ENCODE measurements at regions not wholly inside any gene's neighbourhood (a gene's known extent, or its start where the extent isn't known, plus 50 kb on each side); places are given as distances from the start of the nearest gene placed in this dataset.
"Not testable (repeated sequence)": the region's sequence is repeated elsewhere in the genome, so short reads cannot be mapped to it uniquely, and the experiment has no call there.

GRCh38 chr4:178215763-178216162 lies 773.5 kb upstream of the AGA start:
- DNase-seq (ENCODE audit: low read depth in 1 of 2, low spot score in 1 of 2), result no peak
- no peak overlapping the region for H3K27ac ChIP-seq (replicated peaks)
- TF ChIP-seq, protein P1, sequence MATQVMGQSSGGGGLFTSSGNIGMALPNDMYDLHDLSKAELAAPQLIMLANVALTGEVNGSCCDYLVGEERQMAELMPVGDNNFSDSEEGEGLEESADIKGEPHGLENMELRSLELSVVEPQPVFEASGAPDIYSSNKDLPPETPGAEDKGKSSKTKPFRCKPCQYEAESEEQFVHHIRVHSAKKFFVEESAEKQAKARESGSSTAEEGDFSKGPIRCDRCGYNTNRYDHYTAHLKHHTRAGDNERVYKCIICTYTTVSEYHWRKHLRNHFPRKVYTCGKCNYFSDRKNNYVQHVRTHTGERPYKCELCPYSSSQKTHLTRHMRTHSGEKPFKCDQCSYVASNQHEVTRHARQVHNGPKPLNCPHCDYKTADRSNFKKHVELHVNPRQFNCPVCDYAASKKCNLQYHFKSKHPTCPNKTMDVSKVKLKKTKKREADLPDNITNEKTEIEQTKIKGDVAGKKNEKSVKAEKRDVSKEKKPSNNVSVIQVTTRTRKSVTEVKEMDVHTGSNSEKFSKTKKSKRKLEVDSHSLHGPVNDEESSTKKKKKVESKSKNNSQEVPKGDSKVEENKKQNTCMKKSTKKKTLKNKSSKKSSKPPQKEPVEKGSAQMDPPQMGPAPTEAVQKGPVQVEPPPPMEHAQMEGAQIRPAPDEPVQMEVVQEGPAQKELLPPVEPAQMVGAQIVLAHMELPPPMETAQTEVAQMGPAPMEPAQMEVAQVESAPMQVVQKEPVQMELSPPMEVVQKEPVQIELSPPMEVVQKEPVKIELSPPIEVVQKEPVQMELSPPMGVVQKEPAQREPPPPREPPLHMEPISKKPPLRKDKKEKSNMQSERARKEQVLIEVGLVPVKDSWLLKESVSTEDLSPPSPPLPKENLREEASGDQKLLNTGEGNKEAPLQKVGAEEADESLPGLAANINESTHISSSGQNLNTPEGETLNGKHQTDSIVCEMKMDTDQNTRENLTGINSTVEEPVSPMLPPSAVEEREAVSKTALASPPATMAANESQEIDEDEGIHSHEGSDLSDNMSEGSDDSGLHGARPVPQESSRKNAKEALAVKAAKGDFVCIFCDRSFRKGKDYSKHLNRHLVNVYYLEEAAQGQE (IDR thresholded peaks at IDR 0.05; ENCODE audit: insufficient replicate concordance, low read depth), result no peak
- TF ChIP-seq CTCF (IDR thresholded peaks at IDR 0.05; ENCODE audit: insufficient read depth, low read length), result no peak
- TF ChIP-seq POLR2AphosphoS5 (IDR thresholded peaks at IDR 0.05; ENCODE audit: low read depth), result no peak
- TF ChIP-seq GABPA (IDR thresholded peaks at IDR 0.05; ENCODE audit: low read depth), result no peak
- TF ChIP-seq SPI1 (IDR thresholded peaks at IDR 0.05; ENCODE audit: borderline replicate concordance, low read depth), result no peak
- no peaks in the 10 kb centered on the region for H3K27me3 ChIP-seq (ENCODE audit: insufficient read depth, poor library complexity, severe bottlenecking)
- no peak overlapping the region for H3K4me3 ChIP-seq (replicated peaks; ENCODE audit: insufficient read depth, low read length)

DNA sequence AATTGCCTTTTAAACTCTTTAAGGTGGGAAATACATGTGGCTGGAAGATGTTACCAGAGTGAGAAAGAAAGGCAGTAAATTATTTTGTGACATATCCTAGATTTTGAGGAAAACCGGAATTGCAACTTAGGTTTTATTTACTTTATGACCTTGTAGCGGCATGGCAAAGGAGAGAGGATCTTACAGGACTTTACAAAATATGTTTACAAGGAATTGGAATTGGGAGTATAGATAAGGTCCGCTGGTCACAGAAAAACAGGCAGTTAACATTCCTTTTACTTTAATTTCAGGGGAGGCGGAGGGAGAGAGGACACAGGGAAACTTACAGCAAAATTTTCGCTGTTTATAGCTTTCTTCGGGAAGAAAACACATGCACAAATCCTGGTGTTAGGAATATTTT lies 784.2 kb upstream of the AGA start:
- not testable (repeated sequence) for DNase-seq (ENCODE audit: low read depth in 1 of 2, low spot score in 1 of 2); H3K27ac ChIP-seq (replicated peaks); H3K27me3 ChIP-seq (ENCODE audit: insufficient read depth, poor library complexity, severe bottlenecking); H3K4me3 ChIP-seq (replicated peaks; ENCODE audit: insufficient read depth, low read length)

DNA sequence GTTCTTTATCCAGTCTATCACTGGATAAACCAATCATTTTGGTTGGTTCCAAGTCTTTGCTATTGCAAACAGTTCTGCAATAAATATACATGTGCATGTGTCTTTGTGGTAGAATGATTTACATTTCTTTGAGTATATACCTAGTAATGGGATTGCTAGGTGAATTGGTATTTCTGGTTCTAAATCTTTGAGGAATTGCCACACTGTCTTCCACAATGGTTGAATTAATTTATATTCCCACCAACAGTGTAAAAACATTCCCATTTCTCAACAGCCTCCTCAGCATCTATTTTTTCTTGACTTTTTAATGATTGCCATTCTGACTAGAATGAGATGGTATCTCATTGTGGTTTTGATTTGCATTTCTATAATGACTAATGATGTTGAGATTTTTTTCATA lies 791.7 kb upstream of the AGA start:
- DNase-seq (ENCODE audit: low read depth in 1 of 2, low spot score in 1 of 2), result no peak
- TF ChIP-seq, protein P1 (IDR thresholded peaks at IDR 0.05; ENCODE audit: insufficient replicate concordance, low read depth), result no peak
- TF ChIP-seq POLR2AphosphoS5 (IDR thresholded peaks at IDR 0.05; ENCODE audit: low read depth), result no peak
- H3K4me3 ChIP-seq (replicated peaks; ENCODE audit: insufficient read depth, low read length), result no peak overlapping the region

GRCh38 chr4:178240891-178241290 lies 798.7 kb upstream of the AGA start:
- Histone ChIP-seq H3K27me3 (ENCODE audit: insufficient read depth, poor library complexity, severe bottlenecking) (no peaks in the 10 kb centered on the region), H3K27ac (replicated peaks) (no peak overlapping the region), H3K4me3 (replicated peaks; ENCODE audit: insufficient read depth, low read length) (no peak overlapping the region)
- TF ChIP-seq CTCF (IDR thresholded peaks at IDR 0.05; ENCODE audit: insufficient read depth, low read length) (no peak), GABPA (IDR thresholded peaks at IDR 0.05; ENCODE audit: low read depth) (no peak), POLR2AphosphoS5 (IDR thresholded peaks at IDR 0.05; ENCODE audit: low read depth) (no peak), SPI1 (IDR thresholded peaks at IDR 0.05; ENCODE audit: borderline replicate concordance, low read depth) (no peak)
- TF ChIP-seq, protein P1 (IDR thresholded peaks at IDR 0.05; ENCODE audit: insufficient replicate concordance, low read depth), result no peak
- DNase-seq (ENCODE audit: low read depth in 1 of 2, low spot score in 1 of 2), result no peak

More for the DNA sequence above, 791.7 kb upstream of the AGA start:
- no peaks in the 10 kb centered on the region for H3K27me3 ChIP-seq (ENCODE audit: insufficient read depth, poor library complexity, severe bottlenecking)
- H3K27ac ChIP-seq (replicated peaks), result no peak overlapping the region

Measured in HL-60 (cell line).